Gastrocnemius medialis (tissue), 4 donors: ENCODE measurements at regions not wholly inside any gene's neighbourhood (a gene's known extent, or its start where the extent isn't known, plus 50 kb on each side); places are given as distances from the start of the nearest gene placed in this dataset.

Source experiments
- POLR2A ChIP-seq, 2 donors: fragments of 450-650 bp; IDR thresholded peaks; one replicate each; pipeline ENCODE4 v1.6.1; 2017; ENCODE audit warnings: antibody characterized with exemption in 2 of 2, mild to moderate bottlenecking in 2 of 2, moderate library complexity in 2 of 2
- TF ChIP-seq, protein P1 (sequence below), 5 experiments: fragments of 450-650 bp in 3 of 5; fragments of 200-600 bp in 2 of 5; sonication (generic) in 2 of 5; IDR thresholded peaks in 4 of 5; conservative IDR thresholded peaks in 1 of 5; 1 replicate in 4 of 5; 2 replicates in 1 of 5; pipeline ENCODE4 v1.5.1; 2016 to 2019; ENCODE audit warnings: antibody characterized with exemption in 5 of 5, mild to moderate bottlenecking in 3 of 5, moderate library complexity in 3 of 5

DNA sequence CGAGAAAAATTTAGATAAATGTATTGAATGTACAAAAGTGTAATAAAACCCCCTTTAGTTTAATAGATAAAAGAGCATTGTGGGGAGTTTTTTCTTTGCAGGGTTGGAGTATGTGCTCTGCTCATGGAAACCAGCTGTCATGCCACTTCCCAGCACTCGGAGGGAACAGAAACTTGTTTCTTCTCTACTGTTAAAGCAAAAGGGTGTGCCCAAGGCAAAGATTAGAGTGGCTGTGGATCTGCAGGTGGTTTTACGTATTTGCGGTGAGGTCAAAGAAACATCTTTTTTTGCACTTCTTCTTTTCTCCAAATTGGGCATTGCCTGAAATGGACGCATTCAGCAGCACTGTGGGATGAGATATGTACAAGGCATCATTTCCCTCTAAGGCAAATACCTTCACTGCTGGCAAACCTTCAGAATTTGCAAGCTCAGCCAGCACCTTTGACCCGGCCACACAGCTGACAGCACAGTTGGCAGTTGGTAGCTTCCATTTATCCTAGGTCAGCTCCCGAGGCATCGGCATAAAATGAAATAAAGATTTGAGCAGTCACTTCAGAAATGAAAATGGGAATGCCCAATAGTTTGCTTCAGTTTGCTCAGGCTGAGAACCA lies 178.4 kb upstream of the EYA4 start:
- TF ChIP-seq, protein P1, sequence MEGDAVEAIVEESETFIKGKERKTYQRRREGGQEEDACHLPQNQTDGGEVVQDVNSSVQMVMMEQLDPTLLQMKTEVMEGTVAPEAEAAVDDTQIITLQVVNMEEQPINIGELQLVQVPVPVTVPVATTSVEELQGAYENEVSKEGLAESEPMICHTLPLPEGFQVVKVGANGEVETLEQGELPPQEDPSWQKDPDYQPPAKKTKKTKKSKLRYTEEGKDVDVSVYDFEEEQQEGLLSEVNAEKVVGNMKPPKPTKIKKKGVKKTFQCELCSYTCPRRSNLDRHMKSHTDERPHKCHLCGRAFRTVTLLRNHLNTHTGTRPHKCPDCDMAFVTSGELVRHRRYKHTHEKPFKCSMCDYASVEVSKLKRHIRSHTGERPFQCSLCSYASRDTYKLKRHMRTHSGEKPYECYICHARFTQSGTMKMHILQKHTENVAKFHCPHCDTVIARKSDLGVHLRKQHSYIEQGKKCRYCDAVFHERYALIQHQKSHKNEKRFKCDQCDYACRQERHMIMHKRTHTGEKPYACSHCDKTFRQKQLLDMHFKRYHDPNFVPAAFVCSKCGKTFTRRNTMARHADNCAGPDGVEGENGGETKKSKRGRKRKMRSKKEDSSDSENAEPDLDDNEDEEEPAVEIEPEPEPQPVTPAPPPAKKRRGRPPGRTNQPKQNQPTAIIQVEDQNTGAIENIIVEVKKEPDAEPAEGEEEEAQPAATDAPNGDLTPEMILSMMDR (IDR thresholded peaks at IDR 0.05 in 4 of 5, conservative IDR thresholded peaks at IDR 0.05 in 1 of 5) = no peak
- TF ChIP-seq POLR2A (IDR thresholded peaks at IDR 0.05) = no peak
